ENCODE measurements at regions not wholly inside any gene's neighbourhood (a gene's known extent, or its start where the extent isn't known, plus 50 kb on each side); places are given as distances from the start of the nearest gene placed in this dataset.

GRCh38 chr5:84986688-84987087, 602.0 kb upstream of the EDIL3 start:
- H3K79me2 ChIP-seq (ENCODE audit: control insufficient read depth, insufficient read depth, low read length), result no peaks in the 10 kb centered on the region
- H3K4me2 ChIP-seq (ENCODE audit: insufficient read depth, low read length), result no peak overlapping the region
- H4K20me1 ChIP-seq (replicated peaks; ENCODE audit: control insufficient read depth, insufficient read depth, low read length), result no peaks in the 10 kb centered on the region
- no peaks in the 10 kb centered on the region for H3K36me3 ChIP-seq (ENCODE audit: control insufficient read depth, insufficient read depth, low read length)
- no peak for FAIRE-seq
- H3K4me1 ChIP-seq (replicated peaks in 1 of 2; ENCODE audit: control insufficient read depth in 2 of 2, insufficient read depth in 2 of 2, low read length in 2 of 2), result no peaks in the 10 kb centered on the region
- ChIA-PET POLR2A (interaction anchor here (1.2 kb wide), 1 partner anchor 10 kb away, joined by 3 read pairs; no protein-coding TSS in a partner anchor), CTCF (ENCODE audit: low intra/inter-chr PET ratio) (no interaction called here)
- H3K27me3 ChIP-seq (ENCODE audit: control insufficient read depth in 2 of 2, insufficient read depth in 2 of 2, low read length in 2 of 2), result no peaks in the 10 kb centered on the region
- intact Hi-C loops (cut with micrococcal nuclease), result no loop called here
- TF ChIP-seq POLR2B (IDR thresholded peaks at IDR 0.05; ENCODE audit: low read depth, partially characterized antibody) (no peak), E4F1 (CRISPR knock-in tag; IDR thresholded peaks at IDR 0.05; ENCODE audit: borderline replicate concordance) (no peak), FOXJ3 (CRISPR knock-in tag; IDR thresholded peaks at IDR 0.05) (no peak)
- no peak overlapping the region for H3K4me3 ChIP-seq
- no peaks in the 10 kb centered on the region for H3K9me1 ChIP-seq (ENCODE audit: control insufficient read depth, insufficient read depth, low read length)
- no peak for DNase-seq (ENCODE audit: extremely low read depth in 1 of 4, low spot score in 3 of 4)
- no peak overlapping the region for H3K27ac ChIP-seq (ENCODE audit: extremely low read depth, low read depth, low read length)
- 2% methylated on average over 7 of the region's 7 CpGs for WGBS (ENCODE audit: insufficient coverage, low coverage, missing lambda C conversion rate)
- no peak overlapping the region for H3K9ac ChIP-seq (ENCODE audit: insufficient read depth in 1 of 2, low read depth in 2 of 2, low read length in 2 of 2)
- in situ Hi-C loops (cut with MboI), result no loop called here
- ATAC-seq, result no peak
- no TSS peak for BruUV-seq (replicated peaks)
- no peaks in the 10 kb centered on the region; the same call in 1 of the 2 replicates for H3K9me3 ChIP-seq (replicated peaks; ENCODE audit: control insufficient read depth, insufficient read depth, low read depth, low read length)
- H2AFZ ChIP-seq (ENCODE audit: low read depth, low read length), result no peak overlapping the region

- CTCF ChIA-PET (ENCODE audit: low intra/inter-chr PET ratio), result no interaction called here
- no peak overlapping the region for H3K9ac ChIP-seq (ENCODE audit: insufficient read depth in 1 of 2, low read depth in 2 of 2, low read length in 2 of 2)
- DNase-seq (ENCODE audit: extremely low read depth in 1 of 4, low spot score in 3 of 4), result no peak
- TF ChIP-seq IRF9 (tag; IDR thresholded peaks at IDR 0.05), result no peak
- no peak for TF ChIP-seq ZBTB8A (IDR thresholded peaks at IDR 0.05; ENCODE audit: partially characterized antibody)
- TF ChIP-seq ZNF431 (CRISPR knock-in tag; IDR thresholded peaks at IDR 0.05), result no peak
- TF ChIP-seq ILK (tag; IDR thresholded peaks at IDR 0.05; ENCODE audit: borderline replicate concordance, low read depth), result no peak
- TF ChIP-seq PHF21A (IDR thresholded peaks at IDR 0.05; ENCODE audit: borderline replicate concordance, low read depth), result no peak
- no peak for TF ChIP-seq ZNF778 (CRISPR knock-in tag; IDR thresholded peaks at IDR 0.05)
- TF ChIP-seq HMG20B (CRISPR knock-in tag; IDR thresholded peaks at IDR 0.05), result no peak
- no peak for TF ChIP-seq SIN3B (IDR thresholded peaks at IDR 0.05; ENCODE audit: low read depth)
- no peaks in the 10 kb centered on the region for H3K79me2 ChIP-seq (ENCODE audit: control insufficient read depth, insufficient read depth, low read length)
- no peaks in the 10 kb centered on the region for H3K9me1 ChIP-seq (ENCODE audit: control insufficient read depth, insufficient read depth, low read length)
- no peak overlapping the region for H3K27ac ChIP-seq (ENCODE audit: extremely low read depth, low read depth, low read length)
- H2AFZ ChIP-seq (ENCODE audit: low read depth, low read length), result no peak overlapping the region
- in situ Hi-C loops (cut with MboI), result no loop called here
- POLR2A ChIA-PET, result no interaction called here
- H3K36me3 ChIP-seq (ENCODE audit: control insufficient read depth, insufficient read depth, low read length), result no peaks in the 10 kb centered on the region
- H3K9me3 ChIP-seq (replicated peaks; ENCODE audit: control insufficient read depth, insufficient read depth, low read depth, low read length), result no peaks in the 10 kb centered on the region; the same call in 1 of the 2 replicates
- BruUV-seq (replicated peaks), result no TSS peak
- no peak overlapping the region for H3K4me3 ChIP-seq
- intact Hi-C loops (cut with micrococcal nuclease), result no loop called here
- H3K27me3 ChIP-seq (ENCODE audit: control insufficient read depth in 2 of 2, insufficient read depth in 2 of 2, low read length in 2 of 2), result no peaks in the 10 kb centered on the region
- no peaks in the 10 kb centered on the region for H3K4me1 ChIP-seq (replicated peaks in 1 of 2; ENCODE audit: control insufficient read depth in 2 of 2, insufficient read depth in 2 of 2, low read length in 2 of 2)
- FAIRE-seq, result no peak
- no peak for ATAC-seq
- no peaks in the 10 kb centered on the region for H4K20me1 ChIP-seq (replicated peaks; ENCODE audit: control insufficient read depth, insufficient read depth, low read length)
- no peak overlapping the region for H3K4me2 ChIP-seq (ENCODE audit: insufficient read depth, low read length)
Measured at GRCh38 chr5:85000671-85001070, 616.0 kb upstream of the EDIL3 start.
